ENCODE measurements at regions not wholly inside any gene's neighbourhood (a gene's known extent, or its start where the extent isn't known, plus 50 kb on each side); places are given as distances from the start of the nearest gene placed in this dataset.

DNA sequence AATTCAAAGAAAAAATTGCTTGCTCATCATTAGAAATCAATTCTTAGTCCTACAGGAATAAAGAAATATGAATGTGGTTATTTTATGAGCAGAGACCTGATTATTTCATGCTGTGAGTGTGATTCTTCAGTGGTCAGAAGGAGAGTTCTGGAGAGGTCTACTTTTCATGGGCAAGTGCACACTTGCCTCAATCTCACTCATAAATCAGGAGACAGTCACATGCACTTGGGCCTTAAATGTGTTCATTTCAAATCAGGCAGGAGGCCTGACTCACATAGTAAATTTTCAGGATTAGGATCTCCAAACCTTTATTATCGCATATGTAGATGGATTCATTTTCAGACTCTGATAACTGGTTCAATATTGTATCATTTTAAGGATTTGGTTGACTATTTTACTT is 323.2 kb upstream of the CCNH start:
- TF ChIP-seq, protein P1, sequence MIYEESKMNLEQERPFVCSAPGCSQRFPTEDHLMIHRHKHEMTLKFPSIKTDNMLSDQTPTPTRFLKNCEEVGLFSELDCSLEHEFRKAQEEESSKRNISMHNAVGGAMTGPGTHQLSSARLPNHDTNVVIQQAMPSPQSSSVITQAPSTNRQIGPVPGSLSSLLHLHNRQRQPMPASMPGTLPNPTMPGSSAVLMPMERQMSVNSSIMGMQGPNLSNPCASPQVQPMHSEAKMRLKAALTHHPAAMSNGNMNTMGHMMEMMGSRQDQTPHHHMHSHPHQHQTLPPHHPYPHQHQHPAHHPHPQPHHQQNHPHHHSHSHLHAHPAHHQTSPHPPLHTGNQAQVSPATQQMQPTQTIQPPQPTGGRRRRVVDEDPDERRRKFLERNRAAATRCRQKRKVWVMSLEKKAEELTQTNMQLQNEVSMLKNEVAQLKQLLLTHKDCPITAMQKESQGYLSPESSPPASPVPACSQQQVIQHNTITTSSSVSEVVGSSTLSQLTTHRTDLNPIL (CRISPR knock-in tag; IDR thresholded peaks at IDR 0.05) = no peak
- TF ChIP-seq LEF1 (IDR thresholded peaks at IDR 0.05) (no peak), PHF20 (IDR thresholded peaks at IDR 0.05; ENCODE audit: partially characterized antibody) (no peak), SP2 (IDR thresholded peaks at IDR 0.05; ENCODE audit: extremely low read depth, low read depth, low read length, poor library complexity, severe bottlenecking) (no peak), POLR2AphosphoS5 (IDR thresholded peaks at IDR 0.05; ENCODE audit: control insufficient read depth, insufficient read depth, low read depth, low read length) (no peak)
- TF ChIP-seq, protein P2, sequence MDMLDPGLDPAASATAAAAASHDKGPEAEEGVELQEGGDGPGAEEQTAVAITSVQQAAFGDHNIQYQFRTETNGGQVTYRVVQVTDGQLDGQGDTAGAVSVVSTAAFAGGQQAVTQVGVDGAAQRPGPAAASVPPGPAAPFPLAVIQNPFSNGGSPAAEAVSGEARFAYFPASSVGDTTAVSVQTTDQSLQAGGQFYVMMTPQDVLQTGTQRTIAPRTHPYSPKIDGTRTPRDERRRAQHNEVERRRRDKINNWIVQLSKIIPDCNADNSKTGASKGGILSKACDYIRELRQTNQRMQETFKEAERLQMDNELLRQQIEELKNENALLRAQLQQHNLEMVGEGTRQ (CRISPR knock-in tag; IDR thresholded peaks at IDR 0.05) = no peak
- TF ChIP-seq, protein P3, sequence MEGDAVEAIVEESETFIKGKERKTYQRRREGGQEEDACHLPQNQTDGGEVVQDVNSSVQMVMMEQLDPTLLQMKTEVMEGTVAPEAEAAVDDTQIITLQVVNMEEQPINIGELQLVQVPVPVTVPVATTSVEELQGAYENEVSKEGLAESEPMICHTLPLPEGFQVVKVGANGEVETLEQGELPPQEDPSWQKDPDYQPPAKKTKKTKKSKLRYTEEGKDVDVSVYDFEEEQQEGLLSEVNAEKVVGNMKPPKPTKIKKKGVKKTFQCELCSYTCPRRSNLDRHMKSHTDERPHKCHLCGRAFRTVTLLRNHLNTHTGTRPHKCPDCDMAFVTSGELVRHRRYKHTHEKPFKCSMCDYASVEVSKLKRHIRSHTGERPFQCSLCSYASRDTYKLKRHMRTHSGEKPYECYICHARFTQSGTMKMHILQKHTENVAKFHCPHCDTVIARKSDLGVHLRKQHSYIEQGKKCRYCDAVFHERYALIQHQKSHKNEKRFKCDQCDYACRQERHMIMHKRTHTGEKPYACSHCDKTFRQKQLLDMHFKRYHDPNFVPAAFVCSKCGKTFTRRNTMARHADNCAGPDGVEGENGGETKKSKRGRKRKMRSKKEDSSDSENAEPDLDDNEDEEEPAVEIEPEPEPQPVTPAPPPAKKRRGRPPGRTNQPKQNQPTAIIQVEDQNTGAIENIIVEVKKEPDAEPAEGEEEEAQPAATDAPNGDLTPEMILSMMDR (IDR thresholded peaks at IDR 0.05 in 2 of 3, conservative IDR thresholded peaks at IDR 0.05 in 1 of 3; ENCODE audit: insufficient read depth in 2 of 3, low read depth in 1 of 3, low read length in 3 of 3) = no peak

Measured in K562 (cell line).